ENCODE measurements at regions not wholly inside any gene's neighbourhood (a gene's known extent, or its start where the extent isn't known, plus 50 kb on each side); places are given as distances from the start of the nearest gene placed in this dataset.

GRCh38 chr5:109469896-109470662 is 60.3 kb upstream of the PJA2 start:
- in situ Hi-C loops (cut with HindIII; ENCODE audit: low sequenced_read_pairs), result no loop called here
- H3K4me3 ChIP-seq (ENCODE audit: low read depth, low read length), result no peak overlapping the region
- TF ChIP-seq CTCF (IDR thresholded peaks at IDR 0.05; ENCODE audit: low read depth, low read length), result no peak
- no peak for DNase-seq (ENCODE audit: low read depth, low spot score)

GRCh38 chr5:109468737-109469420 is 59.1 kb upstream of the PJA2 start:
- peak; percentile 94 for DNase-seq (ENCODE audit: low read depth, low spot score)
- TF ChIP-seq CTCF (IDR thresholded peaks at IDR 0.05; ENCODE audit: low read depth, low read length), result peak; percentile 84
- H3K4me3 ChIP-seq (ENCODE audit: low read depth, low read length), result no peak overlapping the region
- in situ Hi-C loops (cut with HindIII; ENCODE audit: low sequenced_read_pairs), result no loop called here

- no peak for DNase-seq (ENCODE audit: low read depth, low spot score)
- H3K4me3 ChIP-seq (ENCODE audit: low read depth, low read length), result no peak overlapping the region
- in situ Hi-C loops (cut with HindIII; ENCODE audit: low sequenced_read_pairs), result no loop called here
- no peak for TF ChIP-seq CTCF (IDR thresholded peaks at IDR 0.05; ENCODE audit: low read depth, low read length)
Observed at GRCh38 chr5:109468288-109468676, 58.5 kb upstream of the PJA2 start.

- H3K4me3 ChIP-seq (ENCODE audit: low read depth, low read length), result no peak overlapping the region
- in situ Hi-C loops (cut with HindIII; ENCODE audit: low sequenced_read_pairs), result no loop called here
- DNase-seq (ENCODE audit: low read depth, low spot score), result no peak
- TF ChIP-seq CTCF (IDR thresholded peaks at IDR 0.05; ENCODE audit: low read depth, low read length), result no peak
Observed at GRCh38 chr5:109467058-109467457, 57.3 kb upstream of the PJA2 start.

Data from astrocyte of the spinal cord (primary cell).